Lower lobe of right lung (tissue), 2 donors: ENCODE measurements at regions not wholly inside any gene's neighbourhood (a gene's known extent, or its start where the extent isn't known, plus 50 kb on each side); places are given as distances from the start of the nearest gene placed in this dataset.

Source experiments
- ATAC-seq, 2 donors: fragments of 200-7000 bp; cut with Tn5 transposase; one replicate each; pipeline ENCODE4 v1.9.1; 2020 to 2022; ENCODE audit warnings: mild to moderate bottlenecking in 2 of 2, moderate library complexity in 2 of 2
- DNase-seq: peaks from one replicate; pipeline ENCODE4 v3.0.0-alpha.2; 2020
- H3K27ac ChIP-seq: fragments of 200-600 bp; one replicate; pipeline ENCODE4 v1.8.0; 2022
- H3K27me3 ChIP-seq: fragments of 200-600 bp; one replicate; pipeline ENCODE4 v1.8.0; 2022; ENCODE audit warnings: low read depth
- H3K36me3 ChIP-seq: fragments of 200-600 bp; one replicate; pipeline ENCODE4 v1.8.0; 2022; ENCODE audit warnings: mild to moderate bottlenecking
- H3K4me1 ChIP-seq: fragments of 200-600 bp; one replicate; pipeline ENCODE4 v1.8.0; 2022
- H3K4me3 ChIP-seq: fragments of 200-600 bp; one replicate; pipeline ENCODE4 v1.8.0; 2022; ENCODE audit warnings: mild to moderate bottlenecking
- H3K9me3 ChIP-seq: fragments of 200-600 bp; one replicate; pipeline ENCODE4 v1.8.0; 2022
- intact Hi-C: fragments of 100-400 bp; cut with DNase I; formaldehyde crosslinking; loops from one replicate; pipeline ENCODE4 v1.11.0; 2022
- TF ChIP-seq, protein P1 (sequence below): fragments of 200-600 bp; IDR thresholded peaks from one replicate; pipeline ENCODE4 v1.8.0; 2022; ENCODE audit warnings: antibody characterized with exemption, mild to moderate bottlenecking
- donor health status: DM: no; HTN: yes; CAD: no; lungs with severe emphysema.

DNA sequence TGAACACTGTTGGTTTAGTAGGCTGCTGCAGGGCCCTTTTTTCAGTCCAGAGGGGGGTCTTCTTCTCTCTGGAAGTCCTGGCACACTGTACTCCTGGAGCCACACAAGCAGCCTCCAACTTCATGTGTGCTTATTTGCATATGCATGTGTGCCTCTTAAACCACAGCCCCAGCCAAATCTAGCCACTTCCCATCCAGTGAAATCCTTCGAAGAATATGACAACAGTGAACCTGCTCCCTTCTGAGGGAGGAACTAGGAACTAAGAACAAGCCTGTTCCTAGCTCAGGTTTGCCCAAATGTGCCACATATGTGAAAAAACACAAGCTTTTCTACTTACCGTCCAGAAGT lies 348.5 kb downstream of the FOXO1 start:
- DNase-seq (no peak), ATAC-seq (no peak)
- Histone ChIP-seq H3K4me1 (peaks cover 6% of the 10 kb centered on the region), H3K4me3 (no peak overlapping the region), H3K36me3 (no peaks in the 10 kb centered on the region), H3K9me3 (peaks cover 1% of the 10 kb centered on the region), H3K27me3 (no peaks in the 10 kb centered on the region), H3K27ac (no peak overlapping the region)
- TF ChIP-seq, protein P1, sequence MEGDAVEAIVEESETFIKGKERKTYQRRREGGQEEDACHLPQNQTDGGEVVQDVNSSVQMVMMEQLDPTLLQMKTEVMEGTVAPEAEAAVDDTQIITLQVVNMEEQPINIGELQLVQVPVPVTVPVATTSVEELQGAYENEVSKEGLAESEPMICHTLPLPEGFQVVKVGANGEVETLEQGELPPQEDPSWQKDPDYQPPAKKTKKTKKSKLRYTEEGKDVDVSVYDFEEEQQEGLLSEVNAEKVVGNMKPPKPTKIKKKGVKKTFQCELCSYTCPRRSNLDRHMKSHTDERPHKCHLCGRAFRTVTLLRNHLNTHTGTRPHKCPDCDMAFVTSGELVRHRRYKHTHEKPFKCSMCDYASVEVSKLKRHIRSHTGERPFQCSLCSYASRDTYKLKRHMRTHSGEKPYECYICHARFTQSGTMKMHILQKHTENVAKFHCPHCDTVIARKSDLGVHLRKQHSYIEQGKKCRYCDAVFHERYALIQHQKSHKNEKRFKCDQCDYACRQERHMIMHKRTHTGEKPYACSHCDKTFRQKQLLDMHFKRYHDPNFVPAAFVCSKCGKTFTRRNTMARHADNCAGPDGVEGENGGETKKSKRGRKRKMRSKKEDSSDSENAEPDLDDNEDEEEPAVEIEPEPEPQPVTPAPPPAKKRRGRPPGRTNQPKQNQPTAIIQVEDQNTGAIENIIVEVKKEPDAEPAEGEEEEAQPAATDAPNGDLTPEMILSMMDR = no peak
- intact Hi-C loops = no loop called here

DNA sequence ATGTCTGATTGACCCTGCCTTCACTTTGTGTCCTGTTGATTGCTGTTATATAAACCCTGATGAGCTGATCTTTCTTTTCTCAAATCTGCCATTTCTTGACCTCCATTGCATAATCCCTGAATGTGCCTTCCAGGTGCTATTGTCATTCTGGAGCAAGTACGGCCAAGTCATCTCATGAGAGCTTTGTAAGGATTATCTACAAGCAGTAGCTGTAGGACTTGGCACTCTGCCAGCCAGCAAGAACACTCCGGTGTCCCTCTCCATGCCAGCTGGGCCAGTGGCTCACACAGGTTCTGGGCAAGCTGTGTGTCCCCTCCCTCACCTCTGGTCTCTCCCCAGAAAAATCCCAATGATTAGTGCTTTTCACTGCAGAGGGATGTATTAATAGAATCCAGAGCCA lies 348.1 kb downstream of the FOXO1 start:
- Histone ChIP-seq H3K27me3 (no peaks in the 10 kb centered on the region), H3K27ac (no peak overlapping the region), H3K4me1 (peaks cover 6% of the 10 kb centered on the region), H3K4me3 (no peak overlapping the region), H3K36me3 (no peaks in the 10 kb centered on the region), H3K9me3 (peaks cover 4% of the 10 kb centered on the region)
- ATAC-seq = no peak
- no peak for DNase-seq
- intact Hi-C loops = no loop called here
- TF ChIP-seq, protein P1 = no peak

GRCh38 chr13:40319699-40320579 lies 346.5 kb downstream of the FOXO1 start:
- Histone ChIP-seq H3K4me1 (peaks cover 5% of the 10 kb centered on the region), H3K27ac (no peak overlapping the region), H3K27me3 (no peaks in the 10 kb centered on the region), H3K9me3 (peaks cover 7% of the 10 kb centered on the region), H3K36me3 (no peaks in the 10 kb centered on the region), H3K4me3 (no peak overlapping the region)
- intact Hi-C loops = no loop called here
- DNase-seq (no peak), ATAC-seq (no peak)
- TF ChIP-seq, protein P1 = no peak

- H3K4me3 ChIP-seq = no peak overlapping the region
- H3K4me1 ChIP-seq = no peaks in the 10 kb centered on the region
- no peak for DNase-seq
- TF ChIP-seq, protein P1 = no peak
- H3K27ac ChIP-seq = no peak overlapping the region
- peaks cover 5% of the 10 kb centered on the region for H3K9me3 ChIP-seq
- H3K27me3 ChIP-seq = no peaks in the 10 kb centered on the region
- ATAC-seq = no peak
- no peaks in the 10 kb centered on the region for H3K36me3 ChIP-seq
- intact Hi-C loops = no loop called here
These were observed 338.4 kb downstream of the FOXO1 start for GRCh38 chr13:40328091-40328490.

DNA sequence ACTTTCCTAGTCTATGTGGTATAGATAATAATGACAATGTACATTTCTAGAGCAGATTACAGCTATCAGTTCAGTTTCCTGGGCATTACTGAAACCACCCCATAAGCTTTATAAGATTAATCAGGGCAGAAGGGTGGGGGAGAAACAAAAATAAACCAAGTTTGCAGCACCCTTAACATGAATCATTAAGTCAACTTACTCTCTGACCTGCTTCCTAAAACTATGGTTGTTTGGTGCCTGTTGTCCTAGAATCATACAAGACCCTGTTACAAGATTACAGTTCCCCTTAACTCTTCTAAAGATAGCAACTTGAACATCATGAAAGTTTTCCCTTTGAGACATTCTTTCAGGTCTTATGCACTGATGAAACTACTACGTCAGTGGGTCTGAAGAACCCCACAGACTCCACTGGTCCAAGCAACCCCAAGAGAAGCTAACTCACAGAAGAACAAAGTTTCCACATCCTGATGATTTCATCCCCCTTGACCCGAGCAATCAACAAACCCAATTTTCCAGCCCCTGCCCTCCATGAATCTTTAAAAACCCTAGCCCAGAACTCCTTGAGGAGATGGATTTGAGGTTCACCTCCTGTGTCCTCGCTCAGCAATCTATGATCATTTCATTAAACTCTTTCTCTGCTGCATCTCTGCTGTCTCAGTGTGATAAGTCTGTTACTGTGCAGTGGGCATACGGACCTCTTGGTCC lies 336.5 kb downstream of the FOXO1 start:
- ATAC-seq = no peak
- H3K27me3 ChIP-seq = no peaks in the 10 kb centered on the region
- no peaks in the 10 kb centered on the region for H3K4me1 ChIP-seq
- no peak for DNase-seq
- H3K9me3 ChIP-seq = no peaks in the 10 kb centered on the region
- intact Hi-C loops = no loop called here
- H3K27ac ChIP-seq = no peak overlapping the region
- no peak overlapping the region for H3K4me3 ChIP-seq
- TF ChIP-seq, protein P1 = no peak
- no peaks in the 10 kb centered on the region for H3K36me3 ChIP-seq
